HG02885 (cell line): ENCODE measurements at regions not wholly inside any gene's neighbourhood (a gene's known extent, or its start where the extent isn't known, plus 50 kb on each side); places are given as distances from the start of the nearest gene placed in this dataset.

ENCODE experiments used
- ATAC-seq: cut with Tn5 transposase; IDR thresholded peaks from one replicate; pipeline ENCODE4 v1.9.1; 2021; ENCODE audit warnings: mild to moderate bottlenecking; ENCODE audit not compliant: unreplicated experiment, poor library complexity

DNA sequence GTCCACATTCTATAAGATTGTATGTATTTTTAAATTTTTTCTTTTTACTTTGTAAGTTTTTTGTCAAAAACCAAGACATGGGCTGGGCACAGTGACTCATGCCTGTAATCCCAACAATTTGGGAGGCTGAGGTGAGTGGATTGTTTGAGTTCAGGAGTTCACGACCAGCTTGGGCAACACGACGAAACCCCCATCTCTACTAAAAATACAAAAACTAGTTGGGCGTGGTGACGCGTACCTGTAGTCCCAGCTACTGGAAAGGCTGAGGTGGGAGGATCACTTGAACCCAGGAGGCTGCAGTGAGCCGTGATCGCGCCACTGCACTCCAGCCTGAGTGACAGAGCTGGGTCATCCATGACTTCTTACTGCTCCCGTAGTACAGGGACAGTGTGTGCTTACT, 84.8 kb upstream of the PRDM11 start:
- no peak for ATAC-seq

DNA sequence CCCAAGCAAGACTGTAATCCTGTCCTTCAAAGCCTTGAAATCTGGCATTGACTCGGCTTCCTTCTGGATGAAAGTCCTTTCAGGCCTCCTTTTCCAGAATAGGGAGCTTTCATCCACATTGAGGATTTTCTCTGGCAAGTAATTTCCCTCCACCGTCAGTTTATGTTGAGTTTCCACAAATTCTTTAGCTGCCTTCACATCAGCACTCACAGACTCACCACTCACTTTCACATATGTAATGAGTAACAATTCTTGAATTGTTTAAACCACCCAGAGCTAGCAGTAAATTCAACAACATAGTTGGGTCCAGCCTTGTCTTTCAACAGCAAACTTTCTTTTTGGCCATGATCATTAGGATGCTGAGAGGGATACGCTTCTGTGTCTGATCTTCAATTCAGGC, 84.3 kb upstream of the PRDM11 start:
- ATAC-seq, result no peak

DNA sequence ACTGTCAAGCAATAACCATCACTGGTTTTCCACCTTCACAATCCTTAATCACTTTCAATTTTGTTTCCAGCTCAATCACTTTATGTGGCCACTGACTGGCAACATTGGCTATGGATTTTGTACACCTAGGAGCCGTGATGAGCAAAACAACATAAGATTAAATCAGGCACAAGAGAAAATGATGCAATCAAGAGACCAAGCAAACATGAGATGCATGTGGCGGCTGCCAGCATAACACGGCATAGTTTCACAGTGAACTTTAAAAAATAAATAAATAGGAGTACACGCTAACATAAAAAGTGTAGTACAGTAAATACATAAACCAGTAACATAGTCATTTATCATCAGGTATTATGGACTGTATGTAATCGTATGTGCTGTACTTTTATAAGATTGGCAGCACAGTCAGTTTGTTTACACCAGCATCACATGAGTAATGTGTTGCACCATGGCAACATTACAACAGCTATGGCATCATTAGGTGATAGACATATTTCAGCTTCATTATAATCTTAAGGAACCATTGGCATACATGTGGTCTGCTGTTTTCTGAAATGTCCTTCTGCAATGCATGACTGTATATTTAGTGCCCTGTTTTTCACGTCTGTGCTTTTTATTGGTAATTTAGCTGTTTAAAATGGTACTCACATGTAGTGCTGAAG, 83.3 kb upstream of the PRDM11 start:
- no peak for ATAC-seq

DNA sequence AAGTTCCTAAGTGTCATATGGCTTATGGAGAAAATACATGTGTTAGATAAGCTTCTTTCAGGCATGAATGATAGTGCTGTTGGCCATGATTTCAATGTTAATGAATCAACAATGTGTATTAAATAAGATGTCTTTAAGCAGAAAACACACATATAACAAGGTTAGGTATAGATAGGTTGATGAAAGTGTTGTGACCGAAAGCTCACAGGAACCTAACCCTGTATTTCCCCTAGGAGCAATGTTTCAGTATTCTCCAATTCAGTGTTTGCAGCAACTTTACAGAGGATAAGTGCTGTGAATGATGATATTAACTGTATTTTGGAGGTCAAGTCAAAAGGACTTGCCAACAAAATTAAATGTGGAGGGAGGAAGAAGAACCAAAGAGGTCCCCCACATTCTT, 82.8 kb upstream of the PRDM11 start:
- ATAC-seq, result no peak

DNA sequence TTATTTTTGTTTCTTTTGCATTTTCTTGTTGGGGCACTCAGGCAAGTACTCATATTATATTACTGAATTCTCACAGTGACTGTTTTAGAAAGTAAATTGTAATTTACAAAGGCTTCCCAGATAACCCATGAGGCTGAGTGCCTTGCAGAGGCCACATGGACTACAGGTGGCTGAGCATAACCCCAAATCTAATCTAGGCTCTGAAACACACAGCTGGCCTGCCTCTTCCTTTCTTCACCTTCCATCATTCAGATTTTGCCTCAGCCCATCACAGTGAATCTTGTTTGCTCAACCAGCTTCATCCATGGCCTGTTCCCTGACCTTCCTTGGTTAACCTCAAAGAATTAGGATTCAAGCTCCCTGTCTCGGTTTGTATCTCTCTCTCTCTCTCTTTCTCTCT, 78.5 kb upstream of the PRDM11 start:
- no peak for ATAC-seq

DNA sequence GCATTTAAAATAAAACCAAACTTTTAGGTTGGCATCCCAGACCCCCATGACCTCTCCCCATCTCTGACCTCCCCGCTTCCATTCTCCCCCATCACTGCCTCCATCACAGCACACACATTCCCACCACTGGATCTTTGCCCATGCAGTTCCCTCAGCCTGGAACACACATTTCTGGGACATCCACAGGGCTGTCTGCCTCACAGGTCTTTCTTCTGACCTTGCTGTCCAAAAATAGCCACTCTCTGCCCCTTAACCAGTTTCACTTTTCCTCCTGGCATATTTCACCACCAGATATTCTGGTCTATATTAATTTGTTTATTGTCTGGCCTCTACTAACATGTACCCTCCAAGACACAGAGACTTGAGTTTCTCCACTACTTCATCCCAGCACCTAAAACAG, 75.2 kb upstream of the PRDM11 start:
- ATAC-seq, result no peak

DNA sequence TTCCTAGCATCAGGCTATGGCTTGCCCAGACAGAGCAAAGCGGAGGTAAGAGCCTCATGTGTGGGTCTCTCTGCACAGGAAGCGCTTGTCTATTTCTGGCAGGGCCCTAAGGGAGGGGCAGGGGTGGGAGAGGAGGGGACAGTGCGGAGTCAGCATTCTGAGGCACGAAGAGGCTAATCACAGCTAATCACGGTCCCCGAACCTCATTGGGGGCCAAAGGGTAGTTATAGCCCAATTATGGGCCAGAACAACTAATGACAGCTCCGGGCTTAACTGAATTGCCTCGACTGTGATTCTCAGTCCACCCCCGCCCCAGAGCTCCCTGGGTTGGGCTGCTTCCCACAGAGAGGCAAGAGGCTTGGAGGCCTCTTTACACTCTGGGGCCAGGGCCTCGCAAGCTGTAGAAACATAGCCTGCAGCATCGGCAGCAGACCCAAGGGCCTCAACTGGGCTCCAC, 72.7 kb upstream of the PRDM11 start:
- peak; percentile 64 for ATAC-seq

DNA sequence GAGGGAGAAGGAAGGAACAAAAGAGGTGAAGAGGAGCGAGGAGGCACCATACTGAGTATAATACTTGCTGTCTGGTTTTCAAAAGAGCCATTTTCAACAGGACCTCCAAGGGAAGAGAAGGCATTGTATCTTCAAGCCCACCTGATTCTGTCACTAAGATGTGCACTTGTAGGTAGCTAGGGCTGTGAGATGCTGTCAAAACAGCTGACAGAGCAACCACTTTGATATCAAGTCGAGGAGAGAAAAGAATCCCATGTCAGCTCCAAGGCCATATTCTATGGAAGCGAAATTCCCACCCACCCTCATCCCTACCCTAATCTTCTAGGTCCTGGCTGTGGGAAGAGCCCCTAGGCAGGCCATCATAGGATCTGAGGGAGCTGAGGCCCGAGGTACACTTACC, 70.9 kb upstream of the PRDM11 start:
- ATAC-seq, result no peak

DNA sequence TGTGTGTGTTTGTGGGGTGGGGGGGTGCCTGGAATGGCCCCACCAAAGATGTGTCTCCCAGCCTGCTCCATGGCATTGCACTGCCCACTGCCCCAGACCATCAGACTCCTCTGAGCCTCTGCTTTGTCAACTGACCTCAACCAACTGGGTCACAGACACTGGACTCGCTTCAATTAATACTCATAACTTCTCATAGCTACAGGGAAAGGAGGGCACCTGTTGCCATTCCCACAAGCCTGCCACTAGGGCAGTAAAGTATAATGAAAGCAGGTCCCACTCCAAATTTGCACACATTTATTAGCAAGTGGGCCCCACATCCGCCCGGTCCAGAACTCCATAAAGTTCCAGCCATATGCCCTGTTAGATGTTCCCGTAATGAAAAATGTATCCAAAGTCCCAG, 70.5 kb upstream of the PRDM11 start:
- no peak for ATAC-seq

DNA sequence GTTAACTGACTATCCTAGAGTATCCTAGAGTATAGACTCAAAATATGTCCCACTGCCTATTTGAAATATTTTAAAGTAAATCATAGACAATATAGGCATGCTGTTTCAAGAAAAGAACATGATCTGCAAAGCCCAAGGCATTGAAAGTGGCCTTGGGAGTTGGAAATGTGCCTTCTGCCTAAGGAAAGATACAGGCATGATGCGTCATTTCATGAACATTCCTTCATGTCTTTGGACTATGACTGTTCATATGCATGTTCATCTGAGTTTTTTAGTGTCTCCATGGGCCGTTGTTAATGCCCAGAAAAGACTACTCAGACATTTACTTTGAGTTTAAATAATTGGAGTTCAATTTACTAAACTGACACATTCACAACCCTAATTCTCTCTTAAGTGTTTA, 69.7 kb upstream of the PRDM11 start:
- no peak for ATAC-seq

DNA sequence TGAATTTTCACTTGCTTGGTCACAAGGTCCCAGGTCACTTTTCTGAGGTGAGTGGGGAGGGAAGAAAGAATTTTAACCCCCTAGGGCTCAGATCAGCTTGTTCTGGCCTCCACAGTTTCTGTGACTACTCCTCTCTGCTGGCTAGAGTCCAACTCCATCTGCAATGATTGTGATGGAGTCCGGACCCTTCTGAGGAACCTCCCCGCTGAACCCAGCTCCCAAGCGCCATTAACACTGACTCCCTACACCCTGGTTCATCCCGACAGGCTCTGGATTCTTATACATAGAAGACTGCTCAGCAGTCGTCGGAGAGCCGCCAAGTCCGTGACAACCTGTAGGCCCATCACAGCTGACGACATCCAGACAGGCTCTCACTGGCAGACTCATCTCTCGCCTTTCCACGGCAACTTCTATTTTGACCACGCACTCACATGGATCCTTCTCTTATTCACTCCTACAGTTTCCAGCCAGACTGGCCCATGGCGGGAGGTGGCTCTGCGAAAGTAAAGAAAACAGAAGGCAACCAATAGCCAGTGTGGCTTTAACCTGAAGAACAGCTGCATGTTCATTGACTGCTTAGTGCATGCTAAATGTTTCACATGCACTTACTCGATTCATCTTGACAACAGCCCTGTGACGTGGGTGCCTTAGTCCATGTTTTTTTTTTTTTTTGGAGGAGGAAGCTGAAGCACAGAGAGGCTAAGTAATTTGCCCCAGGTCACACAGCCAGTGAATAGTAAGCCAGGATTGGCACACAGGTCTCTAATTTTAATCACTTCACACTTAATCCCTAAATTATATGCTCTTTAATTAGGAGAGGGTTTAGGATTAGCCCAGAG, 68.0 kb upstream of the PRDM11 start:
- ATAC-seq, result no peak

DNA sequence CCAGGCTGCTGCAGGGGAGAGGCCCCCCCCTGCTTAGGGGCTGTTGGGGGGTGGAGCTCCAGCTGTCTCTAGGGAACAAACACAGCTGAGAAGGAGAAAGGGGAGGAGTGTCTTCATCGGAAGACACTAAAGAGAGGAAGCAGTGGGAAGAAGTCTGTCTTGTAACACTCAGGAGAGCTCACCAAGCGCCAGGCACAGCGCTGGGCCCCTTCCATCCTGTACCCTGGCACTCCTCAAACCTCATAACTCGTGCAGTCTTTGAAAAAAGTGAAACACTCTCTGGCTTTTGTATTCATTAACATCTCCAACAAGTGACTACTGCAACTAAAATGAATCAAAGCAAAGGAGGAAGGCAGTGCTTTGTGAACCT, 67.4 kb upstream of the PRDM11 start:
- no peak for ATAC-seq

DNA sequence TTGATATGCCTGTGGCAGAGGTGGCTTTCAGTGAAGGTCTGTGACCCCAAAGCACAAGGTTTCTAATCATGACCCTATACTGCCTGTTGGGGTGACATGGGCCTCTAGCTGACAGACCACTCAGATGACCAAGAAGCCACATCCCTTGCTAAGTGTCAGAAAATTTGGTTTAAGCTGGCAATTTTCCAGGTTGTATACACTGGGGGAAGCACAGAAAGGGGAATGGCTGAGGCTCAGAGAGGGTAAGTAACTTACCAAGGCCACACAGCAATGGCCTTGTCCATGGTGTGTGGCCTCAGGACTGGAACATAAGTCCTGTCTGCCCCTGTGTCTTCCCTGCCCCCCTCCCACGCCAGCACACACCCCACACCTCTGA, 66.9 kb upstream of the PRDM11 start:
- no peak for ATAC-seq

DNA sequence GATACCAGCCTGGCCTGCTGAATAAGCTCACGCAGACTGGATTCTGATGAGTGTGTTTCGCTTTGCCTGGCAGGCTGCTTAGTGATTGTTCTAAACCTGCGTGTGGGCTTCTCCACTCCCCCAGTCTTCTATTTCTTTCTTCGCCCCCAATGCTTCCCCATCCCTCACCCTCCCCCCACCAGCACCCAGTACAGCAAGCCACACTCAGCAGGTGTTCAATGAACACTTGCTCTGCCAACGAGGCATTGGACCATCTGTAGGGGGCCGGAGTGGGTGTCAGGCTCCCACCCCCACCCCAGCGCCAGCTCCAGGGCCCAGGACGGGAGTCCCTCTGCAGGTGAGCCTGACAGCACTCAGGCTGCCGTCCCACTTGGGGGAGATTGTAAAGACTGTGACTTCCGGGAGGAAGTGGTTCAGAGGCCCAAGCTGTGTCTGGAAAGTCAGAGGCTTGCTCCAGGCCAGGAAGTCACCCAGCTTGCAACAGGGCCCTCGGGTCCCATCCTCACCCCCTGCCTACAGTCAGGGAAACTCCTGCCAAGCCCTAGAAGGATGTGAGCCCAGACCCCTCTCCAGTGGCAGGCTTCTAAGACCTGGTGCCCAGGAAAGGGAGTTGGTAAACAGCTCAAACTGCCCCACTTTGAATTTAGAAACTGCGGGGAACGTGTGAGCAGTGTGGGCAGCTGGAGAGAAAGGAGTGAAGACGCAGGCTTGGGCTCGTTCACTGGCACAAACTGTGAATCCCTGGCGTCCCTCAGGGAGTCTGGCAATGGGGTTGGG, 66.3 kb upstream of the PRDM11 start:
- peak; percentile 79 for ATAC-seq

DNA sequence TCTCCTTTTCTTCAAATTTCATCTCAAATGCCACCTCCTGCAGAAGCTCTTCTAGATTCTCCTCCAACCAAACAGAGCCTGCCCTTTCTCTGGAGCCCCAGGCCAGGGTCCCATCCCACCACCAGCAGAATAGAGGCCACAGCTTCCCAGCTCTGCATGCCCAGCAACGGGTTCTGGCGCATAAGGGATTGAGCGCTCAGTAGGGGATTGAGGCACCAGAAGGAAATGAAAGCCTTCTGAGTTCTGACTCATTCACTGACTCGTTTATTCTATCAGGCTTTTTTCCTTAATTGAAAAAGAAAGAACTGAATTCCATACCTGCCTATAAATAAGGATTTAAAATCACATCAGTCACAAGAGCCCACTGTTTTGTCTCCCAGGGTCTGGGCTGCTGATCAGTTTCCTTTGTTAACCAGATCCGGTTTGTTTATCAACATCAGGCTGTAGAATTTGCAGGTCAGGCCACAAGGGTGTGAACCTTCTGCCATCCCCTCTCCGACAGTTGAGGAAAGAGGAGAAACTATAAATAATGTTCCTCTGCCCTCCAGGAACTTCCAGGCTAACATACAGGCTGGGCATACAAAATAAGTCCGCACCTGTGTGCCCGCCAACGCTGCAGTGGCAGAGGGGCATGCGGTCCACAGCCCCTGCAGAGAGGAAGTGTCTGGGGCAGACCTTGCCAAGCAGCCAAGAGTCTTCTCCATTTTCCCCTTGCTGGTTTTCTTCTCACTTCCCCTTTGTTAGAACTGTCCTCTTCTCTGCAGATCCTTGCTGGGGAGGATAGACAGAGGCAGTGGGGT, 63.5 kb upstream of the PRDM11 start:
- no peak for ATAC-seq

DNA sequence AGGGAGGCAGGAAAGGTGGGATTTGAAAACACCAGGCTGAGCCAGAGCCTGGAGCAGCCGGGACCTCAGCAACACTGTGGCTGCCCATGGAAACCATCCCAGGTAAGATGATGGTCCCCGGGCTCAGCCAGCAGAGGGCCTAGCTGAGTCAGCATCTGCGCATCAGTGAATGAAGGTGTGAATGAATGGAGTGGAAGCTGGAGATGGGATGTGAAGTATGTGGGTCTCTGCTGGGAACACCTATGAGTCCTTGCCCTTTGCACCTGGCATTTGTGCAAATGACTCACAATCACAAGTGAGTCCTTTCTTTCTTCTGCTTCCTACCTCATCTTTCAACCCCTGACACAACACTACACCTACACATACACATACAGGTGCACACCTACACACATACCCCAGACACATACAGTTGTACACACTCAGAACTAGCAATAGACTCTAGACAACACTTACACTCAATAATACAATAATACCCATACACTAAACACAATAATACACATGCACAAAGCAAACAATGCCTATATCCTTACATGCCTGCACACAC, 62.8 kb upstream of the PRDM11 start:
- ATAC-seq, result no peak

DNA sequence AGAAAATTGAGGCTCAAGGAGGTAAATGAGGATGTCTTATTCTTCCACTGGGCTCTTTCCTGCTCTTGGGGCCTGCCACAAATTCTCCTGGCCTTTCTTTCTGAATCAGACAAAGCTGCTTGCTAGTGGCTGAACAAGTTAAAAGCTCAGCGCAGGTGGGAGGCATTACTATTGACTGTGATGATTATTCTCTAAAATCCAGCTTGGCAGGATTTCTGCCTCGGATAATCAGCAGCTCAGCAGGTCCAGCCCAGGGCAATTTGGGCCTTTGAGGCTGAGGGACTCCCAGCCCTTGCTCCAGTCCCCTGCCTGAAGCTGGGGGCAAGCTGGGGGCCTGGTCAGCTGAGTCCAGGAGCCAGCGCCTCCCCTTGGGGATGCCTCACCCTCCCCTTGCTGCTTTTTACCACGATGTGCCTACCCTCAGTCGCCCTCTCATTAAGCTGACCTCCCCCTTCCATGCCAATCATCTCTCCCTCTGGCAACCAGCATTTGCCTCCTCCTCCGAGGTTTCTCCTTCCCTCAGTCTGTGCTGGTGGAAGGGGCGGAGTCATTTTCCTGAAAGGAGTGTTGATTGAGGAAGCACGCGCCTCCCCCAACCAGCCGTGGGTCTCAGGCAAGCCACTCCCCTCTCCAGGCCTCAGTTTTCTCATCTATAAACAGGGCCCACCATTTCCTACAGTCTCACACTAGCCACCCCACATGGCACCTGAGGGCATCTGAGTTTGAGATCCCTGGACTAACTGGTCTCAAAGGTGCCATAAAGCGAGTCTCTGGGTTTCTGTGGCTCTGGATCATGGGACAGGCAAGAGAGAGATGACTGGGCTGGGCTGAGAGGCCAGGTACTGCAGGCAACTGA, 60.6 kb upstream of the PRDM11 start:
- no peak for ATAC-seq

DNA sequence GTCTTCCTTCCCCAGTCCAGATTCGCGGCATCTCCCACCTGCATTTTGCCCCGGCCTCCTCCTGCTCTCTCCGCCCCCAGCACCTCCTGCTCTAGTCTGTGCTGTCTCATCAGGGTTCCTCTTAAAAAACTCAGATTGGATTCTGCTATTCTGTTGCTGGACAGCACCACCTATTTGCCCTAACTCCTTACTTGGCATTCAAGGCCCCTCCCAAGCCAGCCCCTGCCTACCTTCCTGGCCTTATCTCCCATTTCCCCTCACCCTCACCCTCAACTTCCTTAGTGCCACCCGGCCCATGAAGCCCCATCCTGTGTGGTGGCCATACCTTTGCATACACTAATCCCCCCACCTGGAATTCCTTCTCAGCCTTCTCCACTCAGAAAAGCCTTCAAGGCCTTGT, 59.9 kb upstream of the PRDM11 start:
- ATAC-seq, result no peak
